ENCODE measurements at regions not wholly inside any gene's neighbourhood (a gene's known extent, or its start where the extent isn't known, plus 50 kb on each side); places are given as distances from the start of the nearest gene placed in this dataset.

DNA sequence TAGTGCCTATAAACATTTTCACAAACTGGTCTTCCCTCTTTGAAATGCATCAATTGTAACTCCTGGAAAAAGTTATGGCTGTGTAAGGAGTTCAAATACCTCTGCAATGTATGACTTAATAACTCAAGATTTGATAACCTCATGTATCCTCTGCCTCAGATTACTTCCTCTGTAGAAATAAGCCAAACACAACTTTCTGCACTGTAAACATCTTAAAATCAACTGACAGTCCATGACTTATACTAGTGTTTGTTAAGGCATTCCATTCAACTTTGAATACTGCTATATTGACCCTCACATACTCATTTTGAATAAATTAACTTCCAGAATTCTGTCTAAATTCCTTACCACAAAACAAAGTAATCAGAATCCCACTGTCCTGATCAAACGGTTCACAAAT lies 256.2 kb upstream of the POU5F2 start:
- TF ChIP-seq EZH2 (IDR thresholded peaks at IDR 0.05; ENCODE audit: insufficient read depth, poor library complexity, severe bottlenecking) (no peak), EZH2phosphoT487 (IDR thresholded peaks at IDR 0.05; ENCODE audit: insufficient read depth, low read depth) (no peak)

All from GM23248 (cell line).